Endothelial cell of umbilical vein (primary cell): ENCODE measurements at regions not wholly inside any gene's neighbourhood (a gene's known extent, or its start where the extent isn't known, plus 50 kb on each side); places are given as distances from the start of the nearest gene placed in this dataset.

Experiments
- BruUV-seq: library from RNA; stranded (reverse); fragments of 400-500 nt; replicated peaks from 2 replicates; lab custom pipeline; 2021; lab: Mats Ljungman, UMichigan
- CTCF ChIA-PET: fragments of 300-600, 350-600 bp; sonication (Branson Sonifier 250); formaldehyde crosslinking; loops from one replicate; lab custom pipeline; 2021; ENCODE audit warnings: antibody characterized with exemption, inconsistent platforms; lab: Charles Lee
- POLR2A ChIA-PET: fragments of 300-600, 350-600 bp; sonication (Branson Sonifier 250); formaldehyde crosslinking; loops from one replicate; lab custom pipeline; 2021; ENCODE audit warnings: antibody characterized with exemption, inconsistent platforms; lab: Charles Lee
- DNase-seq: peaks from one replicate; pipeline ENCODE4 v3.0.0-alpha.2; 2011; ENCODE audit warnings: low read depth, low spot score
- FAIRE-seq: peaks from 2 replicates; lab custom pipeline; 2011; peaks lifted over from hg19 to GRCh38; lab: Jason Lieb, UNC
- H2AFZ ChIP-seq: 2 replicates; pipeline ENCODE4 v1.6.0; 2012; ENCODE audit warnings: low read depth, low read length, control low read depth, inconsistent platforms
- H3K27ac ChIP-seq: 2 replicates; pipeline ENCODE4 v1.5.1; 2011; ENCODE audit warnings: low read depth, mild to moderate bottlenecking, control low read depth, low read length, moderate library complexity; ENCODE audit not compliant: insufficient read depth
- H3K27me3 ChIP-seq, 2 experiments: 2 replicates each; pipeline versions ENCODE4 v1.6.0 to v1.6.1; 2011; ENCODE audit warnings: low read length in 2 of 2, mixed read lengths in 1 of 2; ENCODE audit not compliant: control insufficient read depth in 2 of 2, insufficient read depth in 2 of 2
- H3K36me3 ChIP-seq, 2 experiments: 2 replicates in 1 of 2; 3 replicates in 1 of 2; pipeline ENCODE4 v1.5.1; 2011; ENCODE audit warnings: low read length in 2 of 2, mild to moderate bottlenecking in 1 of 2, moderate library complexity in 1 of 2; ENCODE audit not compliant: control insufficient read depth in 2 of 2, insufficient read depth in 2 of 2; ENCODE audit errors: extremely low read depth in 1 of 2
- H3K4me1 ChIP-seq: 3 replicates; pipeline ENCODE4 v1.5.1; 2011; ENCODE audit warnings: mild to moderate bottlenecking, low read length; ENCODE audit not compliant: control insufficient read depth, insufficient read depth; ENCODE audit errors: extremely low read depth
- H3K4me2 ChIP-seq: 2 replicates; pipeline ENCODE4 v1.6.1; 2011; ENCODE audit warnings: low read length, control low read depth, mixed read lengths; ENCODE audit not compliant: insufficient read depth
- H3K4me3 ChIP-seq, 3 experiments: fragments of 200-600 bp in 1 of 3; sonication (generic), shearing (Covaris generic) in 1 of 3; replicated peaks in 1 of 3; 2 replicates each; pipeline ENCODE4 v1.5.1; 2011 to 2016; ENCODE audit warnings: control low read depth in 3 of 3, low read length in 3 of 3, mild to moderate bottlenecking in 2 of 3, inconsistent platforms in 1 of 3, low read depth in 1 of 3, moderate library complexity in 1 of 3; ENCODE audit not compliant: insufficient read depth in 1 of 3
- H3K79me2 ChIP-seq: 2 replicates; pipeline ENCODE4 v1.6.0; 2012; ENCODE audit warnings: low read length, inconsistent platforms; ENCODE audit not compliant: control insufficient read depth, insufficient read depth
- H3K9ac ChIP-seq: replicated peaks from 2 replicates; pipeline ENCODE3; 2011; ENCODE audit warnings: low read length, control low read depth; ENCODE audit not compliant: insufficient read depth; ENCODE audit errors: extremely low read depth
- H3K9me1 ChIP-seq: replicated peaks from 3 replicates; pipeline ENCODE4 v1.6.0; 2011; ENCODE audit warnings: mild to moderate bottlenecking, low read length; ENCODE audit not compliant: control insufficient read depth, insufficient read depth; ENCODE audit errors: extremely low read depth
- H3K9me3 ChIP-seq: replicated peaks from 2 replicates; pipeline ENCODE4 v1.5.1; 2012; ENCODE audit warnings: low read length, inconsistent platforms; ENCODE audit not compliant: control insufficient read depth, insufficient read depth
- H4K20me1 ChIP-seq: replicated peaks from 2 replicates; pipeline ENCODE3; 2011; ENCODE audit warnings: mild to moderate bottlenecking, low read length; ENCODE audit not compliant: control insufficient read depth, insufficient read depth; ENCODE audit errors: extremely low read depth
- EZH2 ChIP-seq: IDR thresholded peaks from 2 replicates; pipeline ENCODE4 v1.6.1; 2012; ENCODE audit warnings: borderline replicate concordance, low read depth, mild to moderate bottlenecking, moderate library complexity, low read length, inconsistent platforms; ENCODE audit not compliant: severe bottlenecking
- FOS ChIP-seq: IDR thresholded peaks from 2 replicates; pipeline ENCODE4 v1.6.1; 2011; ENCODE audit warnings: mild to moderate bottlenecking, low read length, moderate library complexity, borderline replicate concordance; ENCODE audit not compliant: insufficient read depth
- JUN ChIP-seq: IDR thresholded peaks from 2 replicates; pipeline ENCODE4 v1.6.1; 2011; ENCODE audit warnings: borderline replicate concordance, low read depth; ENCODE audit not compliant: insufficient read length, insufficient read depth
- MAX ChIP-seq: IDR thresholded peaks from 2 replicates; pipeline ENCODE4 v1.6.1; 2011; ENCODE audit not compliant: insufficient read depth, insufficient read length
- POLR2A ChIP-seq: IDR thresholded peaks from 2 replicates; pipeline ENCODE4 v1.6.1; 2012; ENCODE audit warnings: low read depth, mild to moderate bottlenecking, control low read depth, low read length
- POLR2AphosphoS5 ChIP-seq: IDR thresholded peaks from 2 replicates; pipeline ENCODE4 v1.6.1; 2012; ENCODE audit warnings: low read depth, mild to moderate bottlenecking, control low read depth, low read length, moderate library complexity; ENCODE audit not compliant: insufficient read depth
- dilution Hi-C: fragments of 300-500 bp; cut with MboI; formaldehyde crosslinking; loops from one replicate; pipeline ENCODE4 v1.15.0; 2019; ENCODE audit warnings: low sequenced_read_pairs; ENCODE audit not compliant: extremely low pct_ligation_motif_present
- intact Hi-C: fragments of 100-400 bp; cut with micrococcal nuclease; formaldehyde crosslinking; loops from one replicate; pipeline ENCODE4 v1.10.0; 2022

- no peak for TF ChIP-seq POLR2AphosphoS5
- no peak for TF ChIP-seq FOS
- TF ChIP-seq POLR2A = no peak
- TF ChIP-seq JUN = no peak
- no peaks in the 10 kb centered on the region for H3K27me3 ChIP-seq
- H3K4me3 ChIP-seq = no peak overlapping the region
- no TSS peak for BruUV-seq
- intact Hi-C loops (no loop called here), dilution Hi-C loops (no loop called here)
- no peak overlapping the region for H3K4me2 ChIP-seq
- H3K79me2 ChIP-seq = no peaks in the 10 kb centered on the region
- H3K9ac ChIP-seq = no peak overlapping the region
- H3K27ac ChIP-seq = no peak overlapping the region
- no peaks in the 10 kb centered on the region for H4K20me1 ChIP-seq
- no peaks in the 10 kb centered on the region for H3K4me1 ChIP-seq
- H3K36me3 ChIP-seq = no peaks in the 10 kb centered on the region
- H2AFZ ChIP-seq = no peak overlapping the region
- H3K9me3 ChIP-seq = no peaks in the 10 kb centered on the region
- ChIA-PET POLR2A (no interaction called here), CTCF (no interaction called here)
- FAIRE-seq = no peak
- H3K9me1 ChIP-seq = no peaks in the 10 kb centered on the region
- no peak for DNase-seq
Measured at GRCh38 chr6:14375930-14376329, 258.4 kb downstream of the CD83 start.

- H3K4me1 ChIP-seq = no peaks in the 10 kb centered on the region
- no peaks in the 10 kb centered on the region for H4K20me1 ChIP-seq
- H3K9ac ChIP-seq = no peak overlapping the region
- FAIRE-seq = no peak
- no peaks in the 10 kb centered on the region for H3K79me2 ChIP-seq
- dilution Hi-C loops = no loop called here
- POLR2A ChIA-PET = no interaction called here
- DNase-seq = no peak
- H3K9me3 ChIP-seq = no peaks in the 10 kb centered on the region
- no TSS peak for BruUV-seq
- no peaks in the 10 kb centered on the region for H3K27me3 ChIP-seq
- H3K4me3 ChIP-seq = no peak overlapping the region
- TF ChIP-seq MAX = no peak
- TF ChIP-seq POLR2AphosphoS5 = no peak
- TF ChIP-seq EZH2 = no peak
- no peak for TF ChIP-seq JUN
- intact Hi-C loops = no loop called here
- H3K27ac ChIP-seq = no peak overlapping the region
- no peak overlapping the region for H3K4me2 ChIP-seq
- CTCF ChIA-PET = no interaction called here
- no peak overlapping the region for H2AFZ ChIP-seq
- H3K9me1 ChIP-seq = no peaks in the 10 kb centered on the region
- no peaks in the 10 kb centered on the region for H3K36me3 ChIP-seq
Measured at GRCh38 chr6:14379568-14379967, 262.0 kb downstream of the CD83 start.
